Endothelial cell of umbilical vein (primary cell): ENCODE measurements at regions not wholly inside any gene's neighbourhood (a gene's known extent, or its start where the extent isn't known, plus 50 kb on each side); places are given as distances from the start of the nearest gene placed in this dataset.

Experiments
- CTCF ChIP-seq, 2 donors: IDR thresholded peaks; 1 replicate in 1 of 2; 2 replicates in 1 of 2; pipeline ENCODE4 v1.5.1; 2011; ENCODE audit warnings: low read length in 2 of 2, mild to moderate bottlenecking in 2 of 2, moderate library complexity in 2 of 2, control low read depth in 1 of 2, inconsistent platforms in 1 of 2, low read depth in 1 of 2; ENCODE audit not compliant: insufficient read depth in 1 of 2; ENCODE audit errors: extremely low read depth in 1 of 2
- EZH2 ChIP-seq: IDR thresholded peaks from 2 replicates; pipeline ENCODE4 v1.6.1; 2012; ENCODE audit warnings: borderline replicate concordance, low read depth, mild to moderate bottlenecking, moderate library complexity, low read length, inconsistent platforms; ENCODE audit not compliant: severe bottlenecking
- FOS ChIP-seq: IDR thresholded peaks from 2 replicates; pipeline ENCODE4 v1.6.1; 2011; ENCODE audit warnings: mild to moderate bottlenecking, low read length, moderate library complexity, borderline replicate concordance; ENCODE audit not compliant: insufficient read depth
- MAX ChIP-seq: IDR thresholded peaks from 2 replicates; pipeline ENCODE4 v1.6.1; 2011; ENCODE audit not compliant: insufficient read depth, insufficient read length
- MYC ChIP-seq: IDR thresholded peaks from one replicate; pipeline ENCODE4 v1.6.1; 2011; ENCODE audit warnings: mild to moderate bottlenecking, low read depth, low read length
- POLR2A ChIP-seq: IDR thresholded peaks from 2 replicates; pipeline ENCODE4 v1.6.1; 2012; ENCODE audit warnings: low read depth, mild to moderate bottlenecking, control low read depth, low read length
- POLR2AphosphoS5 ChIP-seq: IDR thresholded peaks from 2 replicates; pipeline ENCODE4 v1.6.1; 2012; ENCODE audit warnings: low read depth, mild to moderate bottlenecking, control low read depth, low read length, moderate library complexity; ENCODE audit not compliant: insufficient read depth

- TF ChIP-seq EZH2 (no peak), CTCF (IDR thresholded peaks at IDR 0.05; ENCODE audit: extremely low read depth in 1 of 2, insufficient read depth in 1 of 2, low read depth in 1 of 2, low read length in 2 of 2) (no peak), MAX (no peak), POLR2A (no peak), POLR2AphosphoS5 (no peak), FOS (no peak), MYC (no peak)
These were observed 120.2 kb upstream of the SNX19 start for GRCh38 chr11:131036514-131036913.
